Activated CD8-positive, alpha-beta T cell treated with anti-CD3 and anti-CD28 coated beads for 36 hours (primary cell): ENCODE measurements at regions not wholly inside any gene's neighbourhood (a gene's known extent, or its start where the extent isn't known, plus 50 kb on each side); places are given as distances from the start of the nearest gene placed in this dataset.

Experiments used
- ATAC-seq: fragments of 200-7000 bp; cut with Tn5 transposase; one replicate; pipeline ENCODE4 v1.10.0; 2021; ENCODE audit warnings: mild to moderate bottlenecking, moderate library complexity
- CTCF ChIA-PET: fragments of 350-600 bp; sonication (Branson Sonifier 250); formaldehyde crosslinking; loops from one replicate; lab custom pipeline; 2021; ENCODE audit warnings: antibody characterized with exemption; lab: Charles Lee
- POLR2A ChIA-PET: fragments of 350-600 bp; sonication (Branson Sonifier 250); formaldehyde crosslinking; loops from one replicate; lab custom pipeline; 2021; ENCODE audit warnings: antibody characterized with exemption; lab: Charles Lee
- DNase-seq: peaks from one replicate; pipeline ENCODE4 v3.0.0-alpha.2; 2020
- H3K27ac Mint-ChIP-seq: one replicate; pipeline ENCODE4 v1.8.0; 2021; ENCODE audit warnings: mild to moderate bottlenecking, mixed read lengths
- H3K27me3 Mint-ChIP-seq: one replicate; pipeline ENCODE4 v1.8.0; 2021; ENCODE audit warnings: mixed read lengths
- H3K36me3 Mint-ChIP-seq: one replicate; pipeline ENCODE4 v1.8.0; 2021; ENCODE audit warnings: low read depth, mixed read lengths
- H3K4me1 Mint-ChIP-seq: one replicate; pipeline ENCODE4 v1.8.0; 2021; ENCODE audit warnings: low read depth, mixed read lengths
- H3K4me3 Mint-ChIP-seq: one replicate; pipeline ENCODE4 v1.8.0; 2021; ENCODE audit warnings: mild to moderate bottlenecking, moderate library complexity, mixed read lengths
- H3K9me3 Mint-ChIP-seq: one replicate; pipeline ENCODE4 v1.8.0; 2021; ENCODE audit warnings: mixed read lengths
- CTCF ChIP-seq: fragments of 200-600 bp; IDR thresholded peaks from one replicate; pipeline ENCODE4 v1.8.0; 2022; ENCODE audit warnings: antibody characterized with exemption, mild to moderate bottlenecking
- intact Hi-C: fragments of 100-400 bp; cut with micrococcal nuclease; formaldehyde crosslinking; loops from one replicate; pipeline ENCODE4 v1.10.0; 2022

DNA sequence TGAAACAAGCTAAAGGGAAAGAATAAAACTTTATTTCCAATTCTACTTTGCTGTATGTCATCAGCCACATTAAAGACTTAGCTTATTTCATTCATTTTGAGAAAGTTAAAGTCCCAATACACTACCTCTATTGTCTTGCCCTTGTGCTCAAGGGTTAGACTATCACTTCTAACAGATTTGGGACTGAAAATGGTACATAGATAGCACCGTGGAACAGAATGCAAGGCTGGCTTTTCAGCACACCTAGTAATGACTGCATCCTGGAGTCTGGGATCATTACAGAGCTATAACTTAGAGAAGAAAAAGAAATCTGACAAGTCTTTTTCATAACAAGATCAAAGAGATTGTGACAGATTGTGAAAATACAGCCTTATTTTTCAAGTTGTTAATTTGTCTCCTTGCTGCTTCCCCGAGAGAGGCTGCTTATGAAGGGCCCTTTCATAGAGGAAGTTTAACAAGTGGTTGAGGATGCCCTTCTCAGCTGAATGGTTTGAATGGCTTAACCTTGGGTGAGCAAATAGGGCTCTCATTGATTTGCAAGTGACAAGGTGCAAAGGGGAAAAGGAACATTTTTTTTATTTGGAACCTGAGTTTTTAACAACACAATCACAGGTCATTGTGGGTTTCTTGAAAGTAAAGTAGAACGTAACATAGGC is 371.8 kb downstream of the EPHA4 start:
- POLR2A ChIA-PET = no interaction called here
- H3K27me3 Mint-ChIP-seq = peaks cover 2% of the 10 kb centered on the region
- DNase-seq = no peak
- TF ChIP-seq CTCF = no peak
- no peak overlapping the region for H3K27ac Mint-ChIP-seq
- no peak for ATAC-seq
- CTCF ChIA-PET = interaction anchor here (0.7 to 0.8 kb wide), 2 partner anchors 22 to 558 kb away, joined by 3 read pairs; no protein-coding TSS in a partner anchor
- no peaks in the 10 kb centered on the region for H3K4me1 Mint-ChIP-seq
- no peaks in the 10 kb centered on the region for H3K36me3 Mint-ChIP-seq
- H3K4me3 Mint-ChIP-seq = no peak overlapping the region
- intact Hi-C loops = no loop called here
- H3K9me3 Mint-ChIP-seq = no peaks in the 10 kb centered on the region

DNA sequence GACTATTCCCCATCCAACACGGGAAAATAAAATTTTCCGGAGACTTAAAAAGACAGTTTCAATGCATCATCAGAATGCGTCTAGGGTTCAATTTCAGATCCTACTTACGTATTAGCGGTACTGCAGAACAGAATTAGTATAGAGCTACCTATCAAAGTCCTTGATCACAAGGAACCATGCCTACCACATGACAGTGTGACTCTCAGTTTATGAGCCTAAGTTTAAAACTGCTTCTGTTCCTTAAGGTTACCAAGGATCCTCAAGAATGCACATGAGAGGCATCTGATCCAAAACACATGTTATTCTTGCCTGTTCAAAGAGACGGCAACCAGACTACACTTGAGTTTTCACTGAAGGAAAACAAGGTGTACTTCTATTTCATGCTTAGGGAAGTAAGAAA is 369.7 kb downstream of the EPHA4 start:
- ATAC-seq = no peak
- TF ChIP-seq CTCF = no peak
- intact Hi-C loops = no loop called here
- Mint-ChIP-seq H3K36me3 (no peaks in the 10 kb centered on the region), H3K27ac (no peak overlapping the region), H3K27me3 (peaks cover 2% of the 10 kb centered on the region), H3K4me3 (no peak overlapping the region), H3K4me1 (no peaks in the 10 kb centered on the region), H3K9me3 (no peaks in the 10 kb centered on the region)
- POLR2A ChIA-PET = no interaction called here
- no peak for DNase-seq
- CTCF ChIA-PET = no interaction called here

GRCh38 chr2:221203125-221203524 is 369.0 kb downstream of the EPHA4 start:
- Mint-ChIP-seq H3K4me3 (no peak overlapping the region), H3K27ac (no peak overlapping the region), H3K36me3 (no peaks in the 10 kb centered on the region), H3K27me3 (peaks cover 2% of the 10 kb centered on the region), H3K4me1 (no peaks in the 10 kb centered on the region), H3K9me3 (no peaks in the 10 kb centered on the region)
- no peak for TF ChIP-seq CTCF
- DNase-seq (no peak), ATAC-seq (no peak)
- POLR2A ChIA-PET = no interaction called here
- intact Hi-C loops = no loop called here
- CTCF ChIA-PET = no interaction called here

GRCh38 chr2:221203856-221204255 is 368.2 kb downstream of the EPHA4 start:
- H3K4me3 Mint-ChIP-seq = no peak overlapping the region
- no peak overlapping the region for H3K27ac Mint-ChIP-seq
- peaks cover 2% of the 10 kb centered on the region for H3K27me3 Mint-ChIP-seq
- intact Hi-C loops = no loop called here
- no peaks in the 10 kb centered on the region for H3K9me3 Mint-ChIP-seq
- ChIA-PET CTCF (interaction anchor here (0.6 to 1.4 kb wide), 2 partner anchors 154 to 369 kb away, joined by 3 read pairs; no protein-coding TSS in a partner anchor), POLR2A (no interaction called here)
- no peaks in the 10 kb centered on the region for H3K4me1 Mint-ChIP-seq
- ATAC-seq (no peak), DNase-seq (no peak)
- no peak for TF ChIP-seq CTCF
- H3K36me3 Mint-ChIP-seq = no peaks in the 10 kb centered on the region

GRCh38 chr2:221204699-221205098 is 367.4 kb downstream of the EPHA4 start:
- Mint-ChIP-seq H3K4me1 (no peaks in the 10 kb centered on the region), H3K27ac (no peak overlapping the region), H3K36me3 (no peaks in the 10 kb centered on the region), H3K4me3 (no peak overlapping the region), H3K27me3 (peaks cover 2% of the 10 kb centered on the region), H3K9me3 (no peaks in the 10 kb centered on the region)
- POLR2A ChIA-PET = no interaction called here
- DNase-seq (no peak), ATAC-seq (no peak)
- CTCF ChIA-PET = interaction anchor here (1.4 kb wide), 1 partner anchor 369 kb away, joined by 3 read pairs; no protein-coding TSS in a partner anchor
- intact Hi-C loops = no loop called here
- TF ChIP-seq CTCF = no peak
